ENCODE measurements at regions not wholly inside any gene's neighbourhood (a gene's known extent, or its start where the extent isn't known, plus 50 kb on each side); places are given as distances from the start of the nearest gene placed in this dataset.

GRCh38 chr2:198203336-198204069 is 399.1 kb downstream of the PLCL1 start:
- DNase-seq, result no peak
- WGBS, 2 donors, result 64 to 69% methylated on average over 3 of the region's 3 CpGs
- no peak overlapping the region for H3K27ac ChIP-seq (ENCODE audit: low read depth in 1 of 2, low read length in 2 of 2)
- H3K4me3 ChIP-seq (ENCODE audit: low read length in 2 of 2), result no peak overlapping the region
- no peaks in the 10 kb centered on the region for H3K4me1 ChIP-seq (ENCODE audit: control insufficient read depth in 1 of 2, insufficient read depth in 2 of 2, low read length in 2 of 2)
- no peaks in the 10 kb centered on the region for H3K36me3 ChIP-seq (ENCODE audit: control insufficient read depth in 1 of 2, insufficient read depth in 2 of 2, low read length in 1 of 2)
- no peaks in the 10 kb centered on the region for H3K27me3 ChIP-seq (ENCODE audit: control insufficient read depth in 1 of 2, insufficient read depth in 2 of 2, low read length in 1 of 2)
- no peak for ATAC-seq (ENCODE audit: low FRiP score)
- no peaks in the 10 kb centered on the region for H3K9me3 ChIP-seq (ENCODE audit: control insufficient read depth, low read length)
- intact Hi-C loops (cut with DNase I), result no loop called here
